ACC112 (cell line): ENCODE measurements at regions not wholly inside any gene's neighbourhood (a gene's known extent, or its start where the extent isn't known, plus 50 kb on each side); places are given as distances from the start of the nearest gene placed in this dataset.
A peak's percentile ranks its signal among the peaks of the same experiment; 100 is the strongest.

Experiments
- H2AFZ ChIP-seq: fragments of 200-600 bp; sonication (generic); one replicate; pipeline ENCODE4 v1.6.0; 2017; ENCODE audit warnings: antibody characterized with exemption, low read length; ENCODE audit not compliant: unreplicated experiment
- H3K27ac ChIP-seq: fragments of 200-600 bp; sonication (generic); 2 replicates; pipeline ENCODE4 v1.5.1; 2014; ENCODE audit warnings: low read depth, mild to moderate bottlenecking, antibody characterized with exemption, low read length, moderate library complexity
- H3K27me3 ChIP-seq: fragments of 200-600 bp; sonication (generic); 2 replicates; pipeline ENCODE4 v1.6.1; 2014; ENCODE audit warnings: mild to moderate bottlenecking, antibody characterized with exemption, low read length, moderate library complexity, mixed read lengths; ENCODE audit not compliant: insufficient read depth
- H3K36me3 ChIP-seq: fragments of 200-600 bp; sonication (generic); 2 replicates; pipeline ENCODE4 v1.6.1; 2016; ENCODE audit warnings: mild to moderate bottlenecking, antibody characterized with exemption, low read length, moderate library complexity, mixed read lengths; ENCODE audit not compliant: insufficient read depth
- H3K4me1 ChIP-seq: fragments of 200-600 bp; sonication (generic); one replicate; pipeline ENCODE4 v1.6.1; 2016; ENCODE audit warnings: low read length, mixed read lengths; ENCODE audit not compliant: insufficient read depth, unreplicated experiment, control insufficient read depth
- H3K4me3 ChIP-seq: fragments of 200-600 bp; sonication (generic); 2 replicates; pipeline ENCODE4 v1.5.1; 2014; ENCODE audit warnings: mild to moderate bottlenecking, low read depth, low read length
- H3K79me2 ChIP-seq: fragments of 200-600 bp; sonication (generic); one replicate; pipeline ENCODE4 v1.6.0; 2016; ENCODE audit warnings: low read length; ENCODE audit not compliant: control insufficient read depth, unreplicated experiment, insufficient read depth

- Histone ChIP-seq H3K27me3 (no peaks in the 10 kb centered on the region), H3K27ac (no peak overlapping the region), H2AFZ (no peak overlapping the region), H3K79me2 (no peaks in the 10 kb centered on the region), H3K4me1 (peaks cover 14% of the 10 kb centered on the region), H3K36me3 (no peaks in the 10 kb centered on the region), H3K4me3 (no peak overlapping the region)
These were observed 98.0 kb downstream of the CRPPA start for GRCh38 chr7:16323313-16323712.

- no peak overlapping the region for H3K4me3 ChIP-seq
- no peak overlapping the region for H2AFZ ChIP-seq
These were observed 101.2 kb downstream of the CRPPA start for GRCh38 chr7:16320099-16320660.

GRCh38 chr7:16318989-16319915 is 102.1 kb downstream of the CRPPA start:
- H3K4me1 ChIP-seq = peaks cover 14% of the 10 kb centered on the region
- no peak overlapping the region for H2AFZ ChIP-seq
- H3K36me3 ChIP-seq = no peaks in the 10 kb centered on the region
- H3K27ac ChIP-seq = peak overlapping the region; percentile 37; the same call in 1 of the 2 replicates
- no peaks in the 10 kb centered on the region for H3K79me2 ChIP-seq
- H3K27me3 ChIP-seq = no peaks in the 10 kb centered on the region
- H3K4me3 ChIP-seq = no peak overlapping the region

More at GRCh38 chr7:16320099-16320660, 101.2 kb downstream of the CRPPA start:
- no peaks in the 10 kb centered on the region for H3K36me3 ChIP-seq
- H3K27ac ChIP-seq = no peak overlapping the region
- H3K4me1 ChIP-seq = peaks cover 14% of the 10 kb centered on the region
- H3K79me2 ChIP-seq = no peaks in the 10 kb centered on the region
- no peaks in the 10 kb centered on the region for H3K27me3 ChIP-seq

GRCh38 chr7:16318463-16318862 is 102.9 kb downstream of the CRPPA start:
- Histone ChIP-seq H3K79me2 (no peaks in the 10 kb centered on the region), H3K4me1 (peaks cover 14% of the 10 kb centered on the region), H3K4me3 (no peak overlapping the region), H2AFZ (no peak overlapping the region), H3K27ac (peak overlapping the region; percentile 37; the same call in 1 of the 2 replicates), H3K36me3 (no peaks in the 10 kb centered on the region), H3K27me3 (no peaks in the 10 kb centered on the region)

- H3K27ac ChIP-seq = no peak overlapping the region
- no peaks in the 10 kb centered on the region for H3K27me3 ChIP-seq
- peaks cover 14% of the 10 kb centered on the region for H3K4me1 ChIP-seq
- H3K4me3 ChIP-seq = no peak overlapping the region
- no peak overlapping the region for H2AFZ ChIP-seq
- no peaks in the 10 kb centered on the region for H3K36me3 ChIP-seq
- no peaks in the 10 kb centered on the region for H3K79me2 ChIP-seq
These were observed 103.9 kb downstream of the CRPPA start for GRCh38 chr7:16317406-16317805.

- H3K27me3 ChIP-seq = no peaks in the 10 kb centered on the region
- peak overlapping the region; percentile 51 for H2AFZ ChIP-seq
- H3K27ac ChIP-seq = no peak overlapping the region
- H3K4me1 ChIP-seq = peaks cover 14% of the 10 kb centered on the region
- no peaks in the 10 kb centered on the region for H3K79me2 ChIP-seq
- peak overlapping the region; percentile 60 for H3K4me3 ChIP-seq
- H3K36me3 ChIP-seq = no peaks in the 10 kb centered on the region
These were observed 106.1 kb downstream of the CRPPA start for GRCh38 chr7:16315280-16315679.

- no peak overlapping the region for H3K27ac ChIP-seq
These were observed 112.2 kb downstream of the CRPPA start for GRCh38 chr7:16309129-16309528.

GRCh38 chr7:16301291-16301690 is 120.0 kb downstream of the CRPPA start:
- H3K36me3 ChIP-seq = no peaks in the 10 kb centered on the region
- no peak overlapping the region for H3K27ac ChIP-seq
- H3K79me2 ChIP-seq = no peaks in the 10 kb centered on the region
- no peaks in the 10 kb centered on the region for H3K4me1 ChIP-seq
- H2AFZ ChIP-seq = no peak overlapping the region
- no peaks in the 10 kb centered on the region for H3K27me3 ChIP-seq
- no peak overlapping the region for H3K4me3 ChIP-seq

More at GRCh38 chr7:16309129-16309528, 112.2 kb downstream of the CRPPA start:
- Histone ChIP-seq H3K4me3 (no peak overlapping the region), H3K36me3 (no peaks in the 10 kb centered on the region), H3K27me3 (no peaks in the 10 kb centered on the region), H3K79me2 (no peaks in the 10 kb centered on the region), H2AFZ (no peak overlapping the region), H3K4me1 (no peaks in the 10 kb centered on the region)

GRCh38 chr7:16300361-16300895 is 120.9 kb downstream of the CRPPA start:
- H3K27me3 ChIP-seq = no peaks in the 10 kb centered on the region
- H2AFZ ChIP-seq = no peak overlapping the region

GRCh38 chr7:16299853-16300252 is 121.5 kb downstream of the CRPPA start:
- H3K4me3 ChIP-seq = no peak overlapping the region
- no peaks in the 10 kb centered on the region for H3K4me1 ChIP-seq
- no peaks in the 10 kb centered on the region for H3K79me2 ChIP-seq
- no peaks in the 10 kb centered on the region for H3K36me3 ChIP-seq
- H2AFZ ChIP-seq = no peak overlapping the region
- H3K27me3 ChIP-seq = no peaks in the 10 kb centered on the region
- H3K27ac ChIP-seq = no peak overlapping the region

More at GRCh38 chr7:16300361-16300895, 120.9 kb downstream of the CRPPA start:
- Histone ChIP-seq H3K27ac (no peak overlapping the region), H3K4me1 (no peaks in the 10 kb centered on the region), H3K4me3 (no peak overlapping the region), H3K36me3 (no peaks in the 10 kb centered on the region), H3K79me2 (no peaks in the 10 kb centered on the region)
